HepG2 (cell line): ENCODE measurements at regions not wholly inside any gene's neighbourhood (a gene's known extent, or its start where the extent isn't known, plus 50 kb on each side); places are given as distances from the start of the nearest gene placed in this dataset.

Experiments used
- ATAC-seq: fragments of 200-7000 bp; cut with Tn5 transposase; 3 replicates; pipeline ENCODE4 v1.9.1; 2020; ENCODE audit warnings: mild to moderate bottlenecking, moderate library complexity
- BruUV-seq: library from RNA; stranded (reverse); fragments of 400-500 nt; replicated peaks from 2 replicates; lab custom pipeline; 2021; lab: Mats Ljungman, UMichigan
- CTCF ChIA-PET: fragments of 300-600 bp; formaldehyde crosslinking; extraction: SDS; loops from one replicate; lab custom pipeline; 2021; ENCODE audit warnings: low total read pairs, inconsistent platforms, low intra/inter-chr PET ratio; lab: Yijun Ruan, JAX
- POLR2A ChIA-PET: fragments of 350-600 bp; sonication (Branson Sonifier 250); formaldehyde crosslinking; loops from one replicate; lab custom pipeline; 2020; ENCODE audit warnings: antibody characterized with exemption, inconsistent platforms; lab: Yijun Ruan, JAX
- DNase-seq: peaks from one replicate; pipeline ENCODE4 v3.0.0-alpha.2; 2015; ENCODE audit warnings: low spot score
- FAIRE-seq: peaks from 3 replicates; lab custom pipeline; 2011; peaks lifted over from hg19 to GRCh38; lab: Jason Lieb, UNC
- H2AFZ ChIP-seq: one replicate; pipeline ENCODE4 v1.6.1; 2011; ENCODE audit warnings: low read length, inconsistent platforms
- H3K27ac ChIP-seq: fragments of 300-600 bp; 3 replicates; pipeline ENCODE4 v1.8.0; 2011; ENCODE audit warnings: mixed run types, mild to moderate bottlenecking, mixed read lengths, low read length, inconsistent platforms; ENCODE audit not compliant: insufficient read depth; ENCODE audit errors: extremely low read length
- H3K27me3 ChIP-seq, 2 experiments: fragments of 200-600 bp in 1 of 2; 2 replicates in 1 of 2; 3 replicates in 1 of 2; pipeline versions ENCODE4 v1.6.0 to v1.8.0; 2011; ENCODE audit warnings: low read length in 2 of 2, mild to moderate bottlenecking in 2 of 2, moderate library complexity in 2 of 2, inconsistent platforms in 1 of 2; ENCODE audit not compliant: insufficient read depth in 2 of 2, control insufficient read depth in 1 of 2
- H3K36me3 ChIP-seq, 2 experiments: fragments of 200-600 bp in 1 of 2; replicated peaks in 1 of 2; 2 replicates in 1 of 2; 3 replicates in 1 of 2; pipeline versions ENCODE4 v1.5.1 to v1.8.0; 2011; ENCODE audit warnings: low read length in 2 of 2, inconsistent platforms in 1 of 2; ENCODE audit not compliant: insufficient read depth in 2 of 2, control insufficient read depth in 1 of 2
- H3K4me1 ChIP-seq: 2 replicates; pipeline ENCODE4 v1.5.1; 2012; ENCODE audit warnings: low read length, inconsistent platforms; ENCODE audit not compliant: insufficient read depth
- H3K4me2 ChIP-seq: 2 replicates; pipeline ENCODE4 v1.6.0; 2011; ENCODE audit warnings: low read depth, low read length, inconsistent platforms
- H3K4me3 ChIP-seq, 3 experiments: fragments of 200-600 bp in 1 of 3; sonication (generic), shearing (Covaris generic) in 1 of 3; replicated peaks in 1 of 3; 2 replicates each; pipeline ENCODE4 v1.5.1; 2011 to 2016; ENCODE audit warnings: low read length in 3 of 3, inconsistent platforms in 2 of 3, low read depth in 2 of 3, mild to moderate bottlenecking in 2 of 3, control low read depth in 1 of 3, mixed read lengths in 1 of 3; ENCODE audit not compliant: insufficient read depth in 1 of 3
- H3K79me2 ChIP-seq: one replicate; pipeline ENCODE4 v1.6.1; 2011; ENCODE audit warnings: low read length, inconsistent platforms; ENCODE audit not compliant: insufficient read depth
- H3K9ac ChIP-seq: 2 replicates; pipeline ENCODE4 v1.6.0; 2011; ENCODE audit warnings: mild to moderate bottlenecking, low read depth, low read length, inconsistent platforms; ENCODE audit not compliant: insufficient read depth
- H3K9me3 ChIP-seq: 2 replicates; pipeline ENCODE4 v1.5.1; 2012; ENCODE audit warnings: mild to moderate bottlenecking, low read length
- H4K20me1 ChIP-seq: 2 replicates; pipeline ENCODE4 v1.6.0; 2011; ENCODE audit warnings: inconsistent platforms, mild to moderate bottlenecking, low read length, moderate library complexity; ENCODE audit not compliant: insufficient read depth
- HOMEZ ChIP-seq: IDR thresholded peaks from 2 replicates; pipeline ENCODE4 v1.6.1; 2016; ENCODE audit warnings: low read depth
- HOXA7 ChIP-seq: sonication (generic); formaldehyde crosslinking; IDR thresholded peaks from 2 replicates; pipeline ENCODE4 v1.8.1; 2022; ENCODE audit warnings: mild to moderate bottlenecking, missing genetic modification reagents, moderate library complexity
- ZFP90 ChIP-seq: sonication (generic); formaldehyde crosslinking; IDR thresholded peaks from 2 replicates; pipeline ENCODE4 v1.8.0; 2022; ENCODE audit warnings: missing genetic modification reagents, mild to moderate bottlenecking, inconsistent platforms, borderline replicate concordance
- ZNF24 ChIP-seq: fragments of 450-650 bp; IDR thresholded peaks from 2 replicates; pipeline ENCODE4 v1.6.1; 2017; ENCODE audit warnings: antibody characterized with exemption, mild to moderate bottlenecking
- ZNF280D ChIP-seq: sonication (generic); formaldehyde crosslinking; IDR thresholded peaks from 2 replicates; pipeline ENCODE4 v1.5.1; 2020; ENCODE audit warnings: mild to moderate bottlenecking, missing genetic modification reagents
- ZNF556 ChIP-seq: sonication (generic); formaldehyde crosslinking; IDR thresholded peaks from 2 replicates; pipeline ENCODE4 v1.4.0; 2020; ENCODE audit warnings: mild to moderate bottlenecking, missing genetic modification reagents, borderline replicate concordance
- ZNF773 ChIP-seq: sonication (generic); formaldehyde crosslinking; IDR thresholded peaks from 2 replicates; pipeline ENCODE4 v1.4.0; 2020; ENCODE audit warnings: missing genetic modification reagents, borderline replicate concordance
- WGBS: methylation state at CpG from one replicate; pipeline ENCODE4 v1.1.6; 2017; ENCODE audit warnings: low lambda C conversion rate; 5-methylcytosine and 5-hydroxymethylcytosine counted together
- in situ Hi-C: cut with HindIII; loops from 2 replicates; pipeline ENCODE4 v1.10.0; 2017; ENCODE audit warnings: low pct_unique_long_range_greater_than_20kb; ENCODE audit not compliant: extremely low pct_ligation_motif_present
- intact Hi-C: fragments of 100-400 bp; cut with micrococcal nuclease; formaldehyde crosslinking; loops from one replicate; pipeline ENCODE4 v1.10.0; 2022; ENCODE audit not compliant: unreplicated experiment

GRCh38 chr1:194331758-194332157 is 1145.3 kb upstream of the B3GALT2 start:
- no peak for FAIRE-seq
- Histone ChIP-seq H3K4me3 (no peak overlapping the region), H4K20me1 (no peaks in the 10 kb centered on the region), H3K36me3 (no peaks in the 10 kb centered on the region), H3K4me1 (no peaks in the 10 kb centered on the region), H3K27me3 (no peaks in the 10 kb centered on the region), H2AFZ (no peak overlapping the region), H3K9me3 (no peaks in the 10 kb centered on the region), H3K9ac (no peak overlapping the region), H3K27ac (no peak overlapping the region), H3K79me2 (no peaks in the 10 kb centered on the region), H3K4me2 (no peak overlapping the region)
- TF ChIP-seq ZFP90 (CRISPR knock-in tag): no peak
- no peak for TF ChIP-seq ZNF280D (CRISPR knock-in tag)
- no peak for TF ChIP-seq ZNF773 (CRISPR knock-in tag)
- TF ChIP-seq ZNF24: no peak
- no peak for TF ChIP-seq ZNF556 (CRISPR knock-in tag)
- TF ChIP-seq HOXA7 (CRISPR knock-in tag): no peak
- no peak for TF ChIP-seq HOMEZ
- BruUV-seq: no TSS peak
- DNase-seq: no peak
- ChIA-PET POLR2A (no interaction called here), CTCF (no interaction called here)
- in situ Hi-C loops: no loop called here
- no peak for ATAC-seq
- 29% methylated on average over 2 of the region's 2 CpGs for WGBS
- intact Hi-C loops: no loop called here
